GF-D8 (cell line): ENCODE measurements at regions not wholly inside any gene's neighbourhood (a gene's known extent, or its start where the extent isn't known, plus 50 kb on each side); places are given as distances from the start of the nearest gene placed in this dataset.

ENCODE experiments used
- DNase-seq: peaks from one replicate; lab custom pipeline; 2025; lab: John Stamatoyannopoulos, UW

- DNase-seq, result no peak
These were observed 50.1 kb upstream of the JPH3 start for GRCh38 chr16:87552072-87552718.

GRCh38 chr16:87551487-87551886 is 50.8 kb upstream of the JPH3 start:
- no peak for DNase-seq

- DNase-seq, result no peak
These were observed 51.8 kb upstream of the JPH3 start for GRCh38 chr16:87550495-87550961.

- no peak for DNase-seq
These were observed 52.4 kb upstream of the JPH3 start for GRCh38 chr16:87549627-87550494.

GRCh38 chr16:87548046-87548445 is 54.3 kb upstream of the JPH3 start:
- DNase-seq, result no peak

GRCh38 chr16:87543436-87544191 is 50.8 kb upstream of the ZCCHC14 start:
- peak; percentile 51 for DNase-seq

DNA sequence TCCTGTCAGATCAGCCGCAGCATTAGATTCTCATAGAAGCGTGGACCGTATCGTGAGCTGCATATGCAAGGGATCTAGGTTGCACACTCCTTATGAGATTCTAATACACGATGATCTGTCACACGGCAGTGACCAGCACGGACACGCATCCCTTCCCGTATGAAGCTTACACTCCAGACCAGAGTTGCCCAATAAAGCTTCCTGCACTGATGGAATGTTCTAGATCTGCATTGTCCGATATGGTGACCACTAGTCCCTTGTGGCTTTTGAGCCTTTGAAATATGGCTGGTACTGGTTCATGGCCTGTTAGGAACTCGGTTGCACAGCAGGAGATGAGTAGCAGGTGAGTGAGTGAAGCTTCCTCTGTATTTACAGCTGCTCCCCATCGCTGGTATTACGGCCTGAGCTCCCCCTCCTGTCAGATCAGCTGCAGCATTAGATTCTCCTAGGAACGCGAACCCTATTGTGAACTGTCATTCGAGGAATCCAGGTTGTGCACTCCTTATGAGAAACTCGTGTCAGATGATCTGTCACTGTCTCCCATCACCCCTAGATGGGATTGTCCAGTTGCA is 49.8 kb upstream of the ZCCHC14 start:
- no peak for DNase-seq
